ENCODE measurements at regions not wholly inside any gene's neighbourhood (a gene's known extent, or its start where the extent isn't known, plus 50 kb on each side); places are given as distances from the start of the nearest gene placed in this dataset.

DNA sequence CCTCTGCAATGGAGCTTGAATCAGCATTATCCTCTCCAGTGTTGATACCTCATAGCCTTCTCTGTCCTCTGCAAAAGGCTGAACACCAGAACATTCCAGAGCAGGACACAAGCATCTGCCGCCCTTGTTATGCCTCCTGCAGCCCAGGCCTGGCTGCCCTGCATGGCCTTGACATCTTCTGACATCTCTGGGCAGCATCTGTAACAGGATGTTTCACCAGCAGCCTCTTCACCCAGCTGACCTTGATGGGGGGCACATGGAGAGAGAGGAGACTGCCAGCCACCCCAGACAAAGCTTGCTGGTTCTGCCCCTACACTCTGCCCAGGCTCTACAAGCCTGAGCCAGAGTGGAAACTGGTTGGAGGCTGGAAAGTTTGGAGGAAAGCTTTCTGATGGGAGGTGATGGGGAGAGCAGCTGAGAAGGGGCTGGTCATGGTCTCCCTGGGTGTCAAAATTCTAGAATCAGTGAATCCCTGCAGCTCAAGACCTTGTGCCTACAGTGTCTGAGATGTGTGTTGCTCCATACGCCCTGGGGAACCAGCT, 145.1 kb downstream of the MRPL14 start:
- no peak for DNase-seq (ENCODE audit: low read depth)

DNA sequence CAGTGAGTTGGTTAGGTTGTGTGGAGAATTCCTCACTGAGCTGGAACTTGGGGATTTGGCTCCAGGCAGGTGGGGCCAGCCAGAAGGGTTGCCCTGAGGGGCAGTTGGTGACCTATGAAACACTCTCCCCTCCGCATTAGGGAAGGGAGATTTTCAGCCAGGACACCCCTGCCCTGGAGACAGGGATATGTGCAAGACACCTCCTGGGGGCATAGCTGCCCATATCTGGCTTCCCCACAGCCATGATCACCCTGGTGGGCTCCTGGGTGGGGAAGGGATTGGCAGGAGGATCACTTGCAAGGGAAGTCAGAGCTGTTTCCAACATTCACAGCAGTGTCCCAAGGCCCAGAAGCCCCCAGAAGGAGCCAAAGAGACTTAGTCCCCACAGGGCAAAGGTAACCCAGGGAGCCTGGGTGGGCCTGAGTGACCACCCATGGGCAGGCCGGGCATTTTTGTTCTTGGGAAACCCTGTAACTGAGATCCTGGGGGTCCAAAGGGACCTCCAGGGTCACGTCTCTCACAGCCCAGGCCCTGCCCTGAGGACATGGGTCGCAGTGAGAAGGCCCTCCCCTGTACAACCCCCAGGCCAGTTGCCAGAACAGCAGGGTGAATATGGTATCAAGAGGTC, 145.8 kb downstream of the MRPL14 start:
- no peak for DNase-seq (ENCODE audit: low read depth)

DNA sequence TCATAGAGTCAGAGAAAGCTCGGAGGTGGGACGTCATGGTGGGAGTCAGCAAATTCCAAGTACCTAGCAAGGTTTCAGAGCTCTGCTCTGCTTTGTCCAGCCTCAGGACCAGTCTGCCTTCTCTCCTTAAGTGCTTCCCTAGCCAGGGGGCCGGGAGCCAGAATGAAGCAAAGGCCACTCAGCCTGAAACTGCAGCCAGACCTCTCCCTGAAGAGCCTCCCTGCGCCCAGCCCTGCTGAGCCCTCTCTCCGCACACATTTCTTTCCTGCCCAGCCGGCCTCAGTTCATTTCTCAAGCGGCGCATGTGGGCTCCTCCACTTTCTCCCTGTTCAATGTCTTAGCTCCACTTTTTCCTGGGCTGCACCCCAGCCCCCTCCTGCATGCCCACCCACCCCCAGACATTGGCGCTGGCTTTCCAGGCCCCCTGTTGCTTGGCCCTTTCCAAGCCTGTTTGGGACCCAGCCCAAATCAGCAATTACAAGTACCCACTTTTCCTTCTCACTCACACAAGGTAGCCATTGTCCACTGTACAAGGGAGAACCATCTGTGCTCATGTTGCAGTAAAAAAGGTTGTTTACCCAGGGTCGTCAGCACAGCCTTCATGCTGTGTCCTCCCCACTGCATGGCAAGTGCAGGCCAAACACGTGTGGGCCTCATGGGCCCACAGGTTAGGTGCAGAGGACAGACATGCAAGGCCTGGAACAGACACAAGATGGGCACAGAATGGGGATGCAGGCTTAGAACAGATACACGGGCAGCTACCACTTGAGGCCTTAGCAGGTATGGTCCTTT, 147.1 kb downstream of the MRPL14 start:
- no peak for DNase-seq (ENCODE audit: low read depth)

DNA sequence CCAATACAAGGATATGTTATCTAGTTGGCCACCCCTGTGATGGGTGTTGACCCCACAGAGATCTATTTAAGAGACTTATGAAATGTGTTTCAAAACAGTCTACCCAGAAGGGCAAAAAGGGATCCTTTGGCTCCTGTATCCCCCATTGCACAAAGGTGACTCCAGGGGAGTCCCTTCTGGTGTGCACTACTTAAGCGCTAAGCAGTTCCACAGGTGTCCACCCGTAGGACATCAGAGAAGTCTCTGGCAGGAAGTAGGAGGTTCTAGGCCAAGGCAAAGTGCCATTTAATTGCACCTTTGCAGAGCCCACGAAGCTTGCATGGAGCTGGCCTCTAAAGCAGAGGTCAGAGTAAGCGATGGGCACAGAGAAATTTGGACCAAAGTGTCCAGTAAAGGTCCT, 147.7 kb downstream of the MRPL14 start:
- no peak for DNase-seq (ENCODE audit: low read depth)

DNA sequence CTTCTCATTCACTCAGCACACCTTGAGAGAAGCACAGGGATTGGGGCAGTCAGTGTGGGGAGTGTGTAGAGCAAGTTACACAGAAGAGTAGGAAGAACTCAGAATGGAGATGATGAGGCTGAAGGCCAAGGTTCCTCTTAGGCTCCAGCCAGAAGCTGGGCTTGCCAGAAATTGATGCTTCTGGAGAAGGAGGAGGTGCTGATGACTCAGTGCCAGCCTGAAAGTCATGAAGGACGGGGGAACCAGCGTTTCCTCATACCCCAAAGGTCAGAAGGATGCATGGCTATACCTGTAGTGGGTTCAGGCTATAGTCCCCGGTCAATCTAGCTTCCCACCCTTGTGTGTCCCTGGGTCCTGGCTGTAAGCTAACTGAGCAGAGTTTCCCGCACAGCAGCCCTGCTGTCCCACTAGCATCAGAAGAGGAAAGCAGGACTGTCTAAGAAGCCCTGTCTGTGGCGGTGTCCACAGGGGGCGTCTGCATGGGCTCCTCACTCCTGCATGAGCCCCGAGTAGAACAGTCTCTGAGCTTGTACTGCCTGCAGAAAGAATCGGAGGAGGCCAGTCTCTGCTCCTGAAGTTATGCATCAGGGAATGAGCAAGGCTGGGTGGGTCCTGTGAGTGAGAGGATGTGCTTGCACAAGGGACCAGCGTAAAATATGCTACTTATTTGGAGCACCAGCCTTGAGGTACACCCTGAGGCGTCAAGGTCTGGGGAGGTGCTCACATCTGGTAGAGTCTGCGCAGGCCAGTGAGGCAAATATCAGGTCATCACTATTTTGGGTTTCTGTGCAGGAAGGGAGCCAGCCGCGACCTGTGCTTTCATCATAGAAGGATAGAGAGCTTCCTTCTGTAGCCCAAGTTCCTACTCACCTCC, 148.5 kb downstream of the MRPL14 start:
- no peak for DNase-seq (ENCODE audit: low read depth)

DNA sequence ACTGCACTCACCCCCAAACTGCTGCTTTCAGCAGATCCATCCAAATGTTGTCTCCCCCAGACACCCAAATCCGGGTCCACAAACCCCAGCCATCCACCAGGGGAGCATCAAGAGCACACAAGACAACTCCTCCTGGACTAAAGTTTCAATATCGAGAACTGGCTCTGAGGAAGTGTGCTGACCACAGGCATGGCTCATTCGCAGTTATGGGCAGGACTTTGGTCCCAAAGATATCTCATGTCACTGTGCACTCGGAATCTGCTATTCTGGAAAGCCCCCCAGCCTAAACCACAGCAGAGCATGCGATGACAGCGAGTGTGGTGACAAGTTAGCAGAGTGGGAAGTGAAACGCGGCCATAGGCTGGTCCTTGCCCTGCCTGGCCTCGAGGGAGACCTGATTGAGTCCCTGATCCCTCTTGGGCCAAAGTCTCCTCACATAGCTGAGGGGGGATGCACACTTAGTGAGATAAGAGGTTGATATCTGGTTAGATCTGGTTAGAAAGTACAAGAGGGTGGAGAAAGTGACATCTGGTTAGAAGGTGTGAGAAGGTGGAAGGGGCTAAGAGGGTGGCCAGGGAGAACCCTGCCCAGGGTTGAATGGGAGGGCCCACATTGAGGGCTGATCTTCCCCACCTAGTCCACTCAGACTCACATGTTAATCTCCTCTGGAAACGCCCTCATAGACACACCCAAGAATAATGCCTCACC, 149.7 kb downstream of the MRPL14 start:
- no peak for DNase-seq (ENCODE audit: low read depth)

DNA sequence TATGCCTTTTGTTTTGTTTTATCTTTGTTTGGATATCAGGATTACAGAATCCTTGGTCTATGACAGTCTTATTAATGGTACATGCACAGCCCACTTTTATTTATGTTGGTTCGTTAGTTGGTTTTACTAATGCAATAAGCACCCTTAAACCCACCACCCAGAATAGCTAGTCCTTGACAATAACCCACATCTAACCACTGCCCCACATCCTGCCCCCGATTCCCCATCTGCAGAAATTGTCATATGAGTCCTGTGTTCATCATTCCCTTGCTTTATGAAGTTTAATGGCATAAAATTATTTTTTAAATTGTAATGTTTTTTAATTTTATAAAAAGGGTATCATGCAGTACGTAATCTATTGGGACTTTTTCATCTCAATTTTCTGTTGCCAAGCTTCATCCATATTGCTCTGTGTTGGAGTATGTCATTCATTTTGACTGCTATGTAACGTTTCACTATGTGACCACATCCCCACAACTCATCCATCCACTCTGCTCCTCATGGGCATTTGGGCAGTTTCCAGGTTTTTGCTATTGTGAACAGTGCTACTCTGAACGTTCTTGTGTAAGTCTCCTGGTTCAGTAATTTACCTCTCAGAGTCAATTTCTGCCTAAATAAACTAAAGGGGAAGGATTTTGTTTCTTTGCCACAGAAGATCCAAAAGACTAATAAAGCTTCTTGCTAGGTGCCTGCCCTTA, 150.4 kb downstream of the MRPL14 start:
- DNase-seq (ENCODE audit: low read depth) = no peak

DNA sequence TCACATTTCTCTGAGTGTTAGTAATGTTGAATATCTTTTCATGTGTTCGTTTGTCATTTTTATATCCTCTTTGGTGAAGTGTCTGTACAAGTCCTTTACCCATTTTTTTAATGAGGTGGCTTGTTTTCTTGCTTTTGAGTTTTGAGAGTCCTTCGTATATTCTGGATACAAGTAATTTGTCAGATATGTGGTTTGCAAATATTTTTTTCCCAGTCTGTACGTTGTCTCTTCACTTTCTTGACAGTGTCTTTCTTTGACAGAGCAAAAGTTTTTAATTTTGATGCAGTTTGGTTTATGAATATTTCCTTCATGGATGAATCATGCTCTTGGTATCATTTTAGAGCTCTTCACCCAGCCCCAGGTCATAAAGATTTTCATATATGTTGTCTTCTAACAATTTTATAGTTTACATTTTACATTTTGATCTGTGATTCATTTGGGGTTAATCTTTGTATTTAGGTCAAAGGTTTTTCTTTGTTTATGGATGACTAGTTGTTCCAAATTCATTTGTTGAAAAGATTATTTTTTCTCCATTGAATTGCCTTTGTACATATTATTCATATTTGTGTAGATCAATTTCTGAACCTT, 152.5 kb downstream of the MRPL14 start:
- DNase-seq (ENCODE audit: low read depth) = no peak

DNA sequence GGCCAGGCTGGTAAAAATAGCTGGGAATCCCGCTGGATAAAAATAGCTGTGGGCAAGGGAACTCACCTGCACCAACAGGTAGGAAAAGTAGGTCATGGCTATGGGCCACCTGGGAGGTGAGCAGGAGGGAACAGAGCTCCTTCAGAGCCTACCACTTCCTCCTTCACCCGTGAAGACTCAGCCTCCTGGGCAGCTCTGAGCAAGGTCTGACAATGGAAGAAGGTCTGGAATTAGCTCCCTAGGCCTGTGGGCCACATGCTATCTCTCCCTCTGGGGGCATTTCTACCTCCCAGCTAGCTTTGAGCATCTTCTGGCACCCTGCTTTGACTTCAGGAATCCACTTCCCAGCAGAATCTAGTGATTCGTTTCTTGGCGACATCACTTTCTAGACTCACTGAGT, 153.9 kb downstream of the MRPL14 start:
- DNase-seq (ENCODE audit: low read depth) = no peak

DNA sequence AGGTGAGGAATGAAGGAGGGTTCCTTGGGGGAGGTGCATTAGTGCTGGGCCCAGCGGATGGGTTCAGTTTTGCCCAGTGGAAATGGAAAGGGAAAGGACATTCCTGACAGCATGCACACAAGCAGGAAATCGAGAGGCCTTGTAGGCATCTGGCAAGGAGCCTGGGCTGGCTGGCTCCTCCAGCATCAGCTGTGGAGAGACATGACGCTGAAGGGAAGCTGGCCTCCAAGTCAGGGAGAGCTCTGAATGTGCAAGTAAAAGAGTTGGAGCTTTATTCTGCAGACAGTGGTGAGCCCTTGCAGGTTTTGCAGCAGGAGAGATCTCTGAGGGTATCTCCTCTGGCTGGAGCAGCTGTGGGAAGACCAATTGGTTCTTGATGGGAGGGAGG, 154.3 kb downstream of the MRPL14 start:
- no peak for DNase-seq (ENCODE audit: low read depth)

DNA sequence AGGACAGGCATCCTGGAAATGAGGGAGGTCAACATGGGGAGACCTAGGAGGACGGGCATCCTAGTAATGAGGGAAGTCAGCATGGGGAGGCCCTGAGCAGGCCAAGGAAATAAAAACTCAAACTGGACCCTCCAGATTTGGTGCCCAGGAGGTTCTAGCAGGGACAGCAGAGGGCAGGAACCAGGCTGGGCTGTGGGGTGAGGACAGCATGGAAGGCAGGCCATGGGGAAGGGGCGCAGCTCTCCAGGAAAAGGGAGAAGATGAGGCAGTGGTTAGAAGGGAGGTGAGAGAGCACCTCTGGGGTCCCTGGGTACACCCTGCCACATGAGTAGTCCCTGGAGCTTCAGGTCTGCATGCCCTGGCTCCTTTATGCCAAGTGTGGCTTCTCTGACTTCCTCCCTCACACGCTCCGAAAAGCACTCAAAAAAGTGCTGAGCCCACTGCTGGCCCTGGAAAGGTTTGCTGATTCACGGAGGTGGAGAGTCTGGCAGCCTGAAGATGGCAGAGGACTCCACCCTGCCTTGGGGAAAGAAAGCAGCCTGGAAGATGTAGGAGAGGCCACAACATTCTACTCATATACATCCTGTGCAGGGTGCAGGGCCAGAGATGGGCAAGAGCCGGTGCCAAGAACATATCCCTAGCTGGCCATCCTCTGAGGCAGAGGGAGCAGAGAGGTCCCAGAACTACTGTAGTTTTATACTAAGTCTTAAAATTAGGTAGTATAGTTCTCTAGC, 154.9 kb downstream of the MRPL14 start:
- no peak for DNase-seq (ENCODE audit: low read depth)

DNA sequence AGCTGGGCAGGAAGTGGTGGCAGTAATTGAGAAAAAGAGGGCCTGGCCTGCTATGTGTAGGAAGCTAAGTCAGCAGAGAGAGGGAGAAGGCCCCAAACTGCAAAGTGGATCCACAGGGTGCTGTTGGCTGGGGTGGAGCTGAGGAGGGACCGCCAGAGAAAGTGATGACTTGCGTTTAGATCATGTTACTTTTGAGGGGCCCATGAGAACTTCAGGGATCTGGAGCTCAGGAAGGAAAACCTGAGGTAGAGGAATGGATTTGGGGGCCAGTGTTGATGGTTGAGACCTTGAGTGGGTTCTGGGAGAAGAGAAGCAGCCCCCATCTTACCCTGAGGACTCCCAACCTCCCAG, 155.5 kb downstream of the MRPL14 start:
- DNase-seq (ENCODE audit: low read depth) = no peak

DNA sequence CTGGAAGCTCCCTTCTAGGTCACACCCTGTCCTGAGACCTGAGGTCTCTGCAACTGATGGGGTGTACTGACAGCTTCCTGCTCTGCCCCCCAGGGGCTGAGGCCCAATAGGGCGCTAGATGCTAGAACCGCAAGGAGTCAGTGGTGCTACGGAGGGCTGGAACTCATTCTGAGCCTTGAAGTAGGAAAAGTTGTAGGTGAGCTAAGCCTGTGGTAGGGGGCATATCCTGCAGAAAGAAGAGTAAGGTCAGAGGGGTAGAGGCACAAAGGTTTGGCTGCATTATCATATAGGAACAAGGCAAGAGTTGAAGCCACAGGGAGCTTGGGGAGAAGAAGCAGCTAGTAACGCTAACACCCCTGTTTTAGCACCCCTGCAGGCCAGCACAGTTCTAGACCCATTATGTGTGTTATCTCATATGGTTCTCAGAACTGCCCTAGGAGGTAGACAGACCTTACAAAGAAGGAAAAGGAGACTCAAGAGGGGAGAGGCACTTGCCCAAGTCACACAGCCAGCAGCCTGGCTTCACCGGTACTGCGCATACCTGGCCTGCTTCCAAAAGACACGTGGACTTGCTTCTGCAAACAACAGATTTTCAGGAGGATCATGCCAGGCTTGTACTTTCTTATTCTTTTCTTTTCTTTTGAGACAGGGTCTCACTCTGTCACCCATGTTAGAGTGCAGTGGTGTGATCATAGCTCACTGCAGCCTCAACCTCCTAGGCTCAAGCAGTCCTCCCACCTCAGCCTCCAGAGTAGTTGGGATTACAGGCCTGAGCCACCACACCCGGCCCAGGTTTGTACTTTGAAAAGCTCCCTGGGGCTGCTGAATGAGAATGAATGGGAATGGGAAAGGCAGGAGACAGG, 156.1 kb downstream of the MRPL14 start:
- DNase-seq (ENCODE audit: low read depth) = no peak

DNA sequence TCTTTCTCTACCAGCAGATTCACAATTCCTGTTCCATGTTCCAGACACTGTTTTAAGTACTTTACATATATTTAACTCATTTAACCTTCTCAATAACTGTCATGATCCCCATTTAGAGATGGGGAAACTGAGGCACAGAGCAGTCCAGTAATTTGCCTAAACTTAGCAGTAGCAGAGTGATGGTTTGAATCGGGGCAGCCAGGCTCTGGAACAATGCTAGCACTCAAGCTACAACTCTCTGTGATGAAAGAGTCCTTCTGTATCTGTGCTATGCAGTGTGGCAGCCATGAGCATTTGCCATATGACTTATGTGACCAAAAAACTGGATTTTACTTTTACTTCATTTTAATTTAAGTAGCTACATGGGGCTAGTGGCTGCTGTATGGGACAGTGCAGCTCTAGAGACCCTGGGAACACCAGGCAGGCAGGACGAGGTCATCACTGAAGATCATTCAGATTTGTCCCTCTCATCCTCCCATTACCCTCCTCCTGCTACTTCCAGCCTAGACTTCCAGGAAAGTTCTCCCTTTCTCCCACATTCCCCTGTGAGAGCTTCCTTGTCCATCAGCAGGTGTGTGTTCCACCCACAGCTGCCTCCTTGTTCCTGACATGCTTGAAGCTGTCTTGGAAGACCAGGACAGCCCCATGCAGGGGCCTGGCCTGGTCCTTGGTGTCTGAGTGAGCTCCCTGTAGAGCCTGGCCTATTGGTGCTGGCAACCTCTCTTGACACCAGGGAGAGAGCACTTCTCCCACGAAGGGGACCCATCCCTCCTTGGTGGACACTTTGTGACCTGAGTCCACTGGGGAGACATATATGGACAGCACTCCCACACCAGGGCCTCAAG, 157.0 kb downstream of the MRPL14 start:
- DNase-seq (ENCODE audit: low read depth) = no peak

DNA sequence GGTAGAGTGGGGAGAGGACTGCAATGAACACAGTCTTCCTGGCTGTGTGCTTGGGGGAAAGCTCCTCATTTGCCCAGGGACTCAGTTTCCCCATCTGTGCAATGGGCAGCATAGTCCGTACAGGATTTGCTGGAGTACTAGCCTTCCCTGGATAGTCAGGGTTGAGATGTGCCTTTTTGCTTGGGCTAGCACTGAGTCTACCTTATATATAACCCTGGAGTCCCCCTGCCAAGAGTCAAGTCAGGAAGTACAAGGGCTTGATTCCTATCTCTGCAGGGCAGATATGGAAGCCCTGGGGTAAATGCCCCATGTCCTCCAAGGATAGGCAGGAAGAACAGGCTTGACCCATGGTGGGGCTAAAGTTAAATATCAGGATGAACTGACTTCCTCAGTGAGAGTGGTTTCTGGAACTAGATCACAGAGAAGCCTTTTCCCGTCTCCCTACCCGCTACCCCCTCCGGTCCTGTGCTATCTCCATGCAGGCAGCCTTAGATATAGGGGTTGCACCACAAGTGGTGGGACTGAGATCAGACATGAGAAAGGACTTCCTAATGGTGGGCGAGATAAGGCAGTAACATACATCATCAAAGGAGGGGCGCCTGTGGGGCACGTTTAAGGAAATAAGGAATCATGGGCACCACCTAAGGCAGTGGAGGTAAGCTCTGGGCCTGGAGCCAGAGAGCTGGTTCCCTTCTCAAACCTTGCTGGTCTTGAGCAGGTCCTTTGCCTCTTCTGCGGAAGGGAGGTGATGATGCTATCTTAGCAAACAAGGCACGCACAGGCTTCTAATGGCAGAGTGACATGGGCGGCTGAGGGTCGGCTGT, 157.9 kb downstream of the MRPL14 start:
- DNase-seq (ENCODE audit: low read depth) = no peak

DNA sequence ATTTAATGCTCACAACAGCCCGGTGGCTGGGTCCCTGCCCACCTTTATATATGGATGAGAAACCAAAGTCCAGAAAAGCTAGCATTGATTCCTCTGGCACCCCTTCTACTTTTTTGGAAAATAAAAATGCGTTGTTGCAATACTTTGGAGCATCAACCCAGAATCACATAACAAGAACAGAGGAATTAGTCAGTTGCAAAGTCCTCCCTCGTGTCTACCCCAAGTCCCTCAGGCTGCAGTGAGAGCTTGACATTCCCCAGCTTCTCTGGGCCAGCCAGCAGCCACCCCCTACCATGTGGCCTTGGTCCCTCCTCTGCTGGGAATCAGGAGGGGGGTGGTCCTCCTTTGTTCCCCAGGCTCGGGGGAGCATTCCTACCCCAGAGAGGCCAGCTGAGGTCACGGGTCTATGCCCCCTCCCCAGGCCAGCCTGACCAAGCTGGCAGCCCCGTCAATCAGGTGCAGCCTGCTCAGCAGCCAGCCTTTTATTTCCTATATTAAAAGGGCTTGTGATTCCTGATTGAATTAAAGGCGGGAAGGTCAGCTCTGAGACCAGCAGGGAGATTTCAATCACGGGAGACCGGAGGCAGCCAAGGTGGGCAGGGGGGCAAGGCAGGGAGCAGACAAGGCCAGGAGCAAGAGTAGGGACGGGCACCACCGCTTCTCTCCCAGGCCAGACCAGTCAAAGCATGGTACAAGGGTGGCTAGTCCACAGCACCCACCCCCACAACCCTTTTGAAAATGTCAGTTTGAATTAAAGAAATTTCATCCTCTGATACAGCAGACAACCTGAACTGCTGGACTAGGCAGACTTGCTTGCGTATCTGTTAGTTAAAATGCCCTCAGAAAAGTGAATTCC, 158.9 kb downstream of the MRPL14 start:
- DNase-seq (ENCODE audit: low read depth) = no peak

DNA sequence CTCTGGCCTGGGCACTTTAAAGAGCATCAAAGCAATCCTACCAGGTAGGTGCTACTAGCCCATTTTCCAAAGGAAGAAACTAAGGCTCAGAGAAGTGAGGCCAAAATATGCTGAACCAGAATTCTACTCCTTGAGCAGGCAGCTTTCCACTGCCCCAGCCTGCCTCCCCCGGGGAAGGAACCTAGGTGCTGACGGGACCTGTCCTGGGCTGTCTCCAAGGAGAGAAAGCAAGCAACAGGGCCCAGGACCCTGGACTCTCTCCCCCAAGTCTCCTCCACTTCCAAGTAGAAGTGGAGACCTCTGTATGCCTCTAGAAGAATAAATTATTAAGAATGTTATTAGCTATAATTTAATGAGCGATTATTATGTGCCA, 159.5 kb downstream of the MRPL14 start:
- no peak for DNase-seq (ENCODE audit: low read depth)
